Activated CD8-positive, alpha-beta T cell treated with anti-CD3 and anti-CD28 coated beads for 36 hours (primary cell): ENCODE measurements at regions not wholly inside any gene's neighbourhood (a gene's known extent, or its start where the extent isn't known, plus 50 kb on each side); places are given as distances from the start of the nearest gene placed in this dataset.

Experiments used
- ATAC-seq: fragments of 200-7000 bp; cut with Tn5 transposase; one replicate; pipeline ENCODE4 v1.10.0; 2021; ENCODE audit warnings: mild to moderate bottlenecking, moderate library complexity
- CTCF ChIA-PET: fragments of 350-600 bp; sonication (Branson Sonifier 250); formaldehyde crosslinking; loops from one replicate; lab custom pipeline; 2021; ENCODE audit warnings: antibody characterized with exemption; lab: Charles Lee
- POLR2A ChIA-PET: fragments of 350-600 bp; sonication (Branson Sonifier 250); formaldehyde crosslinking; loops from one replicate; lab custom pipeline; 2021; ENCODE audit warnings: antibody characterized with exemption; lab: Charles Lee
- DNase-seq: peaks from one replicate; pipeline ENCODE4 v3.0.0-alpha.2; 2020
- H3K27ac Mint-ChIP-seq: one replicate; pipeline ENCODE4 v1.8.0; 2021; ENCODE audit warnings: mild to moderate bottlenecking, mixed read lengths
- H3K27me3 Mint-ChIP-seq: one replicate; pipeline ENCODE4 v1.8.0; 2021; ENCODE audit warnings: mixed read lengths
- H3K36me3 Mint-ChIP-seq: one replicate; pipeline ENCODE4 v1.8.0; 2021; ENCODE audit warnings: low read depth, mixed read lengths
- H3K4me1 Mint-ChIP-seq: one replicate; pipeline ENCODE4 v1.8.0; 2021; ENCODE audit warnings: low read depth, mixed read lengths
- H3K4me3 Mint-ChIP-seq: one replicate; pipeline ENCODE4 v1.8.0; 2021; ENCODE audit warnings: mild to moderate bottlenecking, moderate library complexity, mixed read lengths
- H3K9me3 Mint-ChIP-seq: one replicate; pipeline ENCODE4 v1.8.0; 2021; ENCODE audit warnings: mixed read lengths
- CTCF ChIP-seq: fragments of 200-600 bp; IDR thresholded peaks from one replicate; pipeline ENCODE4 v1.8.0; 2022; ENCODE audit warnings: antibody characterized with exemption, mild to moderate bottlenecking
- intact Hi-C: fragments of 100-400 bp; cut with micrococcal nuclease; formaldehyde crosslinking; loops from one replicate; pipeline ENCODE4 v1.10.0; 2022

DNA sequence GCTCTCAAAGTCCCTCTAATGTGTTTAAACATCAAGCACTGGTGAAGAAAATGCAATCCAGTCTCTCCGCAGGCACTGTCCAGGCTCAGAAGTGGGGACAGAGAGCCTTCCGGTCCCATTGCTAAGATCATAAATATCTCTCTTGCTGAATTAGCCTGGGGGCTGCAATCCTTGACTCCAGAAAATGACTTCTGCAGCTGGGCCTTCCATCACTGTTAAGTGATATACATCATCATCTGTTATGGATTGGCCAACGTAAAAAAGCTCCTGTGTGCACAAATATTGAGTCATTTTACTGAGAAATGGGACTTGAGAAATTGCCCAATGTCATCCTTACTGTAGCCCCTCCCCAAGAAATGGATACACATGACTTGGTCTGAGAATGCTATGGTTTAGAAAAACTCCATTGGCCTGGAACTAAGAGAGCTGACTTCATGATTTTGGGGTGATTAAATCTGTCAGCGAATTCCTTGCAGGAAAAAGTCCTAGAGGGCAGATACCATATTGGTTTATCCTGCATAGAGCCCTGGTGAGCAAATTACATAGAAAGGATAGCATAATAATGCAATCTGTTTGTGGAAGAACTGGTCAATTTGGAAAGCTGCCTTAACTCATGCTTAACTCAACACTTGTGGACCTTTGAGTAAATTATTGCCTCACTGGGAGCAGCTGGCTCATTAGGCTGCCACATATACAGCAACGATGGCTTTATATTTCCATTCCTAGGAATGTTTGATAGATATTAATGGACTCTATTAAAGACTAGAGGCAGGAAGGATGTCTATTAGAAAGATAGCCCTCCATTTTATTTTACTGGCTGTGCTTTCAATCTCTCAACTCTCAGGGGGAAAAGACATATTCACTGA, 346.1 kb downstream of the GBA3 start:
- no peak for TF ChIP-seq CTCF
- DNase-seq (no peak), ATAC-seq (no peak)
- intact Hi-C loops, result no loop called here
- ChIA-PET POLR2A (no interaction called here), CTCF (no interaction called here)
- Mint-ChIP-seq H3K36me3 (no peaks in the 10 kb centered on the region), H3K4me1 (no peaks in the 10 kb centered on the region), H3K27ac (no peak overlapping the region), H3K4me3 (no peak overlapping the region), H3K9me3 (peaks cover 1% of the 10 kb centered on the region), H3K27me3 (no peaks in the 10 kb centered on the region)

GRCh38 chr4:23036921-23037495, 344.3 kb downstream of the GBA3 start:
- Mint-ChIP-seq H3K9me3 (no peaks in the 10 kb centered on the region), H3K4me3 (no peak overlapping the region), H3K4me1 (no peaks in the 10 kb centered on the region), H3K27me3 (no peaks in the 10 kb centered on the region), H3K36me3 (no peaks in the 10 kb centered on the region), H3K27ac (no peak overlapping the region)
- ChIA-PET CTCF (no interaction called here), POLR2A (no interaction called here)
- DNase-seq, result no peak
- TF ChIP-seq CTCF, result no peak
- no peak for ATAC-seq
- intact Hi-C loops, result no loop called here

- H3K9me3 Mint-ChIP-seq, result no peaks in the 10 kb centered on the region
- H3K27ac Mint-ChIP-seq, result no peak overlapping the region
- DNase-seq (no peak), ATAC-seq (no peak)
- H3K4me3 Mint-ChIP-seq, result no peak overlapping the region
- H3K36me3 Mint-ChIP-seq, result no peaks in the 10 kb centered on the region
- ChIA-PET POLR2A (no interaction called here), CTCF (no interaction called here)
- H3K27me3 Mint-ChIP-seq, result no peaks in the 10 kb centered on the region
- TF ChIP-seq CTCF, result no peak
- intact Hi-C loops, result no loop called here
- no peaks in the 10 kb centered on the region for H3K4me1 Mint-ChIP-seq
Measured at GRCh38 chr4:23036503-23036902, 343.8 kb downstream of the GBA3 start.

GRCh38 chr4:23035521-23036056, 342.9 kb downstream of the GBA3 start:
- CTCF ChIA-PET, result no interaction called here
- TF ChIP-seq CTCF, result no peak
- H3K9me3 Mint-ChIP-seq, result no peaks in the 10 kb centered on the region
- intact Hi-C loops, result no loop called here
- no peaks in the 10 kb centered on the region for H3K27me3 Mint-ChIP-seq
- H3K4me1 Mint-ChIP-seq, result no peaks in the 10 kb centered on the region
- no peak for ATAC-seq
- no peak overlapping the region for H3K4me3 Mint-ChIP-seq
- H3K27ac Mint-ChIP-seq, result no peak overlapping the region
- DNase-seq, result no peak
- POLR2A ChIA-PET, result no interaction called here
- H3K36me3 Mint-ChIP-seq, result no peaks in the 10 kb centered on the region

GRCh38 chr4:23034731-23035130, 342.0 kb downstream of the GBA3 start:
- no peak for TF ChIP-seq CTCF
- ATAC-seq, result no peak
- ChIA-PET CTCF (no interaction called here), POLR2A (no interaction called here)
- H3K9me3 Mint-ChIP-seq, result no peaks in the 10 kb centered on the region
- no peaks in the 10 kb centered on the region for H3K36me3 Mint-ChIP-seq
- intact Hi-C loops, result no loop called here
- H3K4me1 Mint-ChIP-seq, result no peaks in the 10 kb centered on the region
- no peak for DNase-seq
- H3K27me3 Mint-ChIP-seq, result no peaks in the 10 kb centered on the region
- H3K4me3 Mint-ChIP-seq, result no peak overlapping the region
- H3K27ac Mint-ChIP-seq, result no peak overlapping the region
